ENCODE measurements at regions not wholly inside any gene's neighbourhood (a gene's known extent, or its start where the extent isn't known, plus 50 kb on each side); places are given as distances from the start of the nearest gene placed in this dataset.
"Not testable (repeated sequence)": the region's sequence is repeated elsewhere in the genome, so short reads cannot be mapped to it uniquely, and the experiment has no call there.

GRCh38 chr1:99361406-99361805 is 97.1 kb downstream of the PLPPR4 start:
- no peak for DNase-seq

- no peak for DNase-seq
Measured at GRCh38 chr1:99363531-99363930, 99.2 kb downstream of the PLPPR4 start.

GRCh38 chr1:99365141-99365540 is 100.8 kb downstream of the PLPPR4 start:
- DNase-seq, result no peak

GRCh38 chr1:99365545-99365944 is 101.3 kb downstream of the PLPPR4 start:
- DNase-seq, result no peak

GRCh38 chr1:99369154-99369553 is 104.9 kb downstream of the PLPPR4 start:
- DNase-seq, result no peak

- no peak for DNase-seq
Measured at GRCh38 chr1:99370476-99370875, 106.2 kb downstream of the PLPPR4 start.

- no peak for DNase-seq
Measured at GRCh38 chr1:99371413-99371812, 107.1 kb downstream of the PLPPR4 start.

- peak; percentile 37 for DNase-seq
Measured at GRCh38 chr1:99374109-99374508, 109.8 kb downstream of the PLPPR4 start.

GRCh38 chr1:99374693-99375092 is 110.4 kb downstream of the PLPPR4 start:
- not testable (repeated sequence) for DNase-seq

- no peak for DNase-seq
Measured at GRCh38 chr1:99384021-99384420, 119.7 kb downstream of the PLPPR4 start.

- no peak for DNase-seq
Measured at GRCh38 chr1:99385852-99386251, 121.6 kb downstream of the PLPPR4 start.

- no peak for DNase-seq
Measured at GRCh38 chr1:99396389-99396788, 132.1 kb downstream of the PLPPR4 start.

GRCh38 chr1:99397029-99397428 is 132.7 kb downstream of the PLPPR4 start:
- DNase-seq, result no peak

- no peak for DNase-seq
Measured at GRCh38 chr1:99397863-99398262, 133.6 kb downstream of the PLPPR4 start.

- not testable (repeated sequence) for DNase-seq
Measured at GRCh38 chr1:99401556-99401955, 137.3 kb downstream of the PLPPR4 start.

- not testable (repeated sequence) for DNase-seq
Measured at GRCh38 chr1:99404399-99404798, 140.1 kb downstream of the PLPPR4 start.

GRCh38 chr1:99405325-99405724 is 141.0 kb downstream of the PLPPR4 start:
- not testable (repeated sequence) for DNase-seq

- DNase-seq, result no peak
Measured at GRCh38 chr1:99407018-99407417, 142.7 kb downstream of the PLPPR4 start.

GRCh38 chr1:99424087-99424486 is 159.8 kb downstream of the PLPPR4 start:
- DNase-seq, result no peak

- DNase-seq, result no peak
Measured at GRCh38 chr1:99429754-99430153, 165.5 kb downstream of the PLPPR4 start.

- DNase-seq, result no peak
Measured at GRCh38 chr1:99438656-99439230, 174.5 kb downstream of the PLPPR4 start.

GRCh38 chr1:99439433-99440075 is 175.3 kb downstream of the PLPPR4 start:
- DNase-seq, result no peak

- DNase-seq, result no peak
Measured at GRCh38 chr1:99441299-99442095, 177.2 kb downstream of the PLPPR4 start.
